Hippocampal formation (tissue), 2 donors: ENCODE measurements at regions not wholly inside any gene's neighbourhood (a gene's known extent, or its start where the extent isn't known, plus 50 kb on each side); places are given as distances from the start of the nearest gene placed in this dataset.

Source experiments
- DNase-seq, 2 donors: peaks; one replicate each; lab custom pipeline; 2025; lab: John Stamatoyannopoulos, UW

- no peak for DNase-seq
Measured at GRCh38 chr13:50195045-50195444, 179.8 kb downstream of the KCNRG start.

GRCh38 chr13:50196118-50196517 lies 180.9 kb downstream of the KCNRG start:
- no peak for DNase-seq

GRCh38 chr13:50197705-50198104 lies 182.5 kb downstream of the KCNRG start:
- DNase-seq: no peak

- no peak for DNase-seq
Measured at GRCh38 chr13:50198508-50198907, 183.3 kb downstream of the KCNRG start.

GRCh38 chr13:50200569-50200968 lies 185.3 kb downstream of the KCNRG start:
- DNase-seq: no peak

GRCh38 chr13:50200988-50201387 lies 185.7 kb downstream of the KCNRG start:
- no peak for DNase-seq

GRCh38 chr13:50202485-50202884 lies 187.2 kb downstream of the KCNRG start:
- no peak for DNase-seq

GRCh38 chr13:50203256-50203941 lies 188.2 kb downstream of the KCNRG start:
- DNase-seq: no peak

GRCh38 chr13:50205581-50205980 lies 190.3 kb downstream of the KCNRG start:
- DNase-seq: no peak

- DNase-seq: peak in 1 of 2 donors; percentile 11
Measured at GRCh38 chr13:50208826-50209335, 193.6 kb downstream of the KCNRG start.

- DNase-seq: no peak
Measured at GRCh38 chr13:50209631-50210030, 194.4 kb downstream of the KCNRG start.

- DNase-seq: no peak
Measured at GRCh38 chr13:50213526-50213925, 198.3 kb downstream of the KCNRG start.

- no peak for DNase-seq
Measured at GRCh38 chr13:50214514-50214913, 199.3 kb downstream of the KCNRG start.

GRCh38 chr13:50215399-50215798 lies 200.2 kb downstream of the KCNRG start:
- DNase-seq: no peak

GRCh38 chr13:50219743-50220142 lies 204.5 kb downstream of the KCNRG start:
- no peak for DNase-seq

GRCh38 chr13:50220938-50221337 lies 205.7 kb downstream of the KCNRG start:
- DNase-seq: no peak

- DNase-seq: peak; percentile 9 to 20
Measured at GRCh38 chr13:50222569-50223332, 207.5 kb downstream of the KCNRG start.

GRCh38 chr13:50224534-50224933 lies 209.3 kb downstream of the KCNRG start:
- no peak for DNase-seq

- DNase-seq: no peak
Measured at GRCh38 chr13:50225193-50226155, 210.2 kb downstream of the KCNRG start.

GRCh38 chr13:50226515-50227155 lies 211.4 kb downstream of the KCNRG start:
- no peak for DNase-seq

GRCh38 chr13:50227361-50227760 lies 212.1 kb downstream of the KCNRG start:
- no peak for DNase-seq

- DNase-seq: no peak
Measured at GRCh38 chr13:50228527-50228926, 213.3 kb downstream of the KCNRG start.
